A549 (cell line): ENCODE measurements at regions not wholly inside any gene's neighbourhood (a gene's known extent, or its start where the extent isn't known, plus 50 kb on each side); places are given as distances from the start of the nearest gene placed in this dataset.

Source experiments
- EP300 ChIP-seq, 2 experiments: fragments of >200 bp; sonication (Bioruptor Twin); formaldehyde crosslinking; IDR thresholded peaks; 2 replicates in 1 of 2; 3 replicates in 1 of 2; pipeline ENCODE4 v1.6.1; 2016 to 2017
- MAFK ChIP-seq: fragments of 450-650 bp; IDR thresholded peaks from 2 replicates; pipeline ENCODE4 v1.6.1; 2014; ENCODE audit not compliant: partially characterized antibody
- RAD21 ChIP-seq, 2 experiments: fragments of >200 bp in 1 of 2; sonication (Bioruptor Twin) in 1 of 2; formaldehyde crosslinking in 1 of 2; IDR thresholded peaks in 1 of 2; conservative IDR thresholded peaks in 1 of 2; 2 replicates in 1 of 2; 3 replicates in 1 of 2; pipeline ENCODE4 v1.6.1; 2012 to 2018; ENCODE audit warnings: inconsistent platforms in 1 of 2
- RCOR1 ChIP-seq: fragments of 150-350 bp; IDR thresholded peaks from 2 replicates; pipeline ENCODE4 v1.6.1; 2014; ENCODE audit warnings: antibody characterized with exemption, low read length, low read depth

DNA sequence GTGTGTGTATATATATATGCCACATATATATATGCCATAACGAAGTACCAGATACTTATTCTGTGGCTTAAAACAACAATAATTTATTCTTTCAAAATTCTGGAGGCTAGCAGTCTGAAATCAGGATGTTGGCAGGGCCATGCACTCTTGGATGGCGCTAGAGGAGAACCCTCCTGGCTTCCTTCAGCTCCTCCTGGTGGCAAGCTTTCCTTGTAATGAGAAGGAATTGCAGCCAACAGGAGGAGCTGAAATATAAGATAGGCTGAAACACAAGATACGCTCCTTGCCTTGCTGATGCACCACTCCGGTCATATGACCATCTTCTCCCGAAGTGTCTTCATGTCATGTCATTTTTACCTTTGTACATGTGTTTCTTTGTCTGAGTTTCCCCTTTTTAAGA is 368.1 kb upstream of the CTNND2 start:
- TF ChIP-seq RCOR1 (no peak), RAD21 (conservative IDR thresholded peaks at IDR 0.05 in 1 of 2, IDR thresholded peaks at IDR 0.05 in 1 of 2) (no peak), EP300 (IDR thresholded peaks at IDR 0.05) (no peak), MAFK (no peak)
